Neutrophil (primary cell): ENCODE measurements at regions not wholly inside any gene's neighbourhood (a gene's known extent, or its start where the extent isn't known, plus 50 kb on each side); places are given as distances from the start of the nearest gene placed in this dataset.

ENCODE experiments used
- H3K27ac ChIP-seq: fragments of 200-600 bp; sonication (generic); 2 replicates; pipeline ENCODE4 v1.5.1; 2016; ENCODE audit warnings: mild to moderate bottlenecking, moderate library complexity
- H3K27me3 ChIP-seq: fragments of 200-600 bp; sonication (generic); 2 replicates; pipeline ENCODE4 v1.6.0; 2016; ENCODE audit warnings: mild to moderate bottlenecking
- H3K36me3 ChIP-seq: fragments of 200-600 bp; sonication (generic); 2 replicates; pipeline ENCODE4 v1.5.1; 2017
- H3K4me1 ChIP-seq, 2 experiments: fragments of 200-600 bp in 1 of 2; sonication (generic) in 1 of 2; 1 replicate in 1 of 2; 2 replicates in 1 of 2; pipeline versions ENCODE4 v1.5.1 to v1.6.1; 2013 to 2016; ENCODE audit warnings: low read depth in 1 of 2, low read length in 1 of 2, mild to moderate bottlenecking in 1 of 2, moderate library complexity in 1 of 2; ENCODE audit not compliant: control insufficient read depth in 1 of 2, insufficient read depth in 1 of 2
- H3K4me3 ChIP-seq, 2 experiments: fragments of 200-600 bp in 1 of 2; sonication (generic) in 1 of 2; 1 replicate in 1 of 2; 2 replicates in 1 of 2; pipeline ENCODE4 v1.5.1; 2013 to 2016; ENCODE audit warnings: low read depth in 1 of 2, low read length in 1 of 2, mild to moderate bottlenecking in 1 of 2, moderate library complexity in 1 of 2
- H3K9me3 ChIP-seq: fragments of 200-600 bp; sonication (generic); 2 replicates; pipeline ENCODE4 v1.5.1; 2016
- CTCF ChIP-seq: fragments of 200-600 bp; sonication (generic); IDR thresholded peaks from 2 replicates; pipeline ENCODE4 v1.5.1; 2016; ENCODE audit warnings: antibody characterized with exemption

GRCh38 chrX:7789200-7789599 lies 53.8 kb upstream of the VCX start:
- no peak overlapping the region for H3K4me3 ChIP-seq

GRCh38 chrX:7788334-7788733 lies 54.6 kb upstream of the VCX start:
- H3K4me3 ChIP-seq, result no peak overlapping the region
- H3K9me3 ChIP-seq, result no peaks in the 10 kb centered on the region
- TF ChIP-seq CTCF, result no peak
- H3K4me1 ChIP-seq, result no peaks in the 10 kb centered on the region
- H3K27ac ChIP-seq, result no peak overlapping the region
- no peaks in the 10 kb centered on the region for H3K36me3 ChIP-seq
- no peaks in the 10 kb centered on the region for H3K27me3 ChIP-seq

More at GRCh38 chrX:7789200-7789599, 53.8 kb upstream of the VCX start:
- Histone ChIP-seq H3K36me3 (no peaks in the 10 kb centered on the region), H3K4me1 (no peaks in the 10 kb centered on the region), H3K9me3 (no peaks in the 10 kb centered on the region), H3K27ac (no peak overlapping the region), H3K27me3 (no peaks in the 10 kb centered on the region)
- TF ChIP-seq CTCF, result no peak

GRCh38 chrX:7787714-7788113 lies 55.3 kb upstream of the VCX start:
- H3K27me3 ChIP-seq, result no peaks in the 10 kb centered on the region
- H3K27ac ChIP-seq, result no peak overlapping the region
- no peaks in the 10 kb centered on the region for H3K9me3 ChIP-seq
- no peak overlapping the region for H3K4me3 ChIP-seq
- no peaks in the 10 kb centered on the region for H3K36me3 ChIP-seq
- no peaks in the 10 kb centered on the region for H3K4me1 ChIP-seq
- no peak for TF ChIP-seq CTCF

GRCh38 chrX:7784580-7784979 lies 58.4 kb upstream of the VCX start:
- H3K9me3 ChIP-seq, result no peaks in the 10 kb centered on the region
- TF ChIP-seq CTCF, result no peak

GRCh38 chrX:7779644-7780043 lies 63.3 kb upstream of the VCX start:
- no peak for TF ChIP-seq CTCF
- H3K27ac ChIP-seq, result no peak overlapping the region
- no peaks in the 10 kb centered on the region for H3K27me3 ChIP-seq
- H3K9me3 ChIP-seq, result no peaks in the 10 kb centered on the region
- H3K4me1 ChIP-seq, result no peaks in the 10 kb centered on the region
- H3K4me3 ChIP-seq, result no peak overlapping the region
- no peaks in the 10 kb centered on the region for H3K36me3 ChIP-seq

More at GRCh38 chrX:7784580-7784979, 58.4 kb upstream of the VCX start:
- no peak overlapping the region for H3K27ac ChIP-seq
- no peaks in the 10 kb centered on the region for H3K27me3 ChIP-seq
- H3K4me1 ChIP-seq, result no peaks in the 10 kb centered on the region
- H3K4me3 ChIP-seq, result no peak overlapping the region
- H3K36me3 ChIP-seq, result no peaks in the 10 kb centered on the region

GRCh38 chrX:7775987-7776386 lies 67.0 kb upstream of the VCX start:
- H3K27ac ChIP-seq, result no peak overlapping the region
- H3K4me3 ChIP-seq, result no peak overlapping the region
- TF ChIP-seq CTCF, result no peak
- no peaks in the 10 kb centered on the region for H3K4me1 ChIP-seq
- no peaks in the 10 kb centered on the region for H3K36me3 ChIP-seq
- no peaks in the 10 kb centered on the region for H3K9me3 ChIP-seq
- no peaks in the 10 kb centered on the region for H3K27me3 ChIP-seq
